Fibroblast of pulmonary artery (primary cell): ENCODE measurements at regions not wholly inside any gene's neighbourhood (a gene's known extent, or its start where the extent isn't known, plus 50 kb on each side); places are given as distances from the start of the nearest gene placed in this dataset.
A peak's percentile ranks its signal among the peaks of the same experiment; 100 is the strongest.

Experiments used
- DNase-seq: peaks from one replicate; pipeline ENCODE4 v3.0.0-alpha.2; 2010; ENCODE audit warnings: low read depth
- H3K4me3 ChIP-seq: replicated peaks from 2 replicates; pipeline ENCODE4 v1.5.1; 2011; ENCODE audit warnings: low read depth, mild to moderate bottlenecking, control low read depth, low read length, moderate library complexity
- TF ChIP-seq, protein P1 (sequence below): IDR thresholded peaks from 2 replicates; pipeline ENCODE4 v1.5.1; 2011; ENCODE audit warnings: mild to moderate bottlenecking, control low read depth, low read length, inconsistent platforms; ENCODE audit errors: missing control alignments

DNA sequence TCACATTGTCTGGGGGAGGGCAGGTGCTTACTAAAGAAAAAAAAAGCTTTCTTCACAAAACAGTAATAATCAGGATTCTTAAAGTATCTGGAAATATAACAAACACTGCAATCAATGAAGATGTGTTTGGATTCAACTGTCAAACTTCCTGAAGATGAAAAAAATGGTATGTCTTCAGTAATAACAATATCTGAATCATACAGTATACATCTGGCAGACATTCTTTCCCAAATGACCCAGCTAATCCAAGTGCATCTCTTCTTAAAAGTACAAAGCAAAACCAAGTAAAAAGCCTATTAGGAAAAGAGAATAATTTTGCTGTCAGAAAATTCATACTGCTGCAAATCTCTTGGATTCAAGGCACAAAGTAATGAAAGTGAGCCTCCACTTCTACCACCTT, 145.0 kb upstream of the MCTP2 start:
- no peak overlapping the region for H3K4me3 ChIP-seq
- DNase-seq, result no peak
- TF ChIP-seq, protein P1, sequence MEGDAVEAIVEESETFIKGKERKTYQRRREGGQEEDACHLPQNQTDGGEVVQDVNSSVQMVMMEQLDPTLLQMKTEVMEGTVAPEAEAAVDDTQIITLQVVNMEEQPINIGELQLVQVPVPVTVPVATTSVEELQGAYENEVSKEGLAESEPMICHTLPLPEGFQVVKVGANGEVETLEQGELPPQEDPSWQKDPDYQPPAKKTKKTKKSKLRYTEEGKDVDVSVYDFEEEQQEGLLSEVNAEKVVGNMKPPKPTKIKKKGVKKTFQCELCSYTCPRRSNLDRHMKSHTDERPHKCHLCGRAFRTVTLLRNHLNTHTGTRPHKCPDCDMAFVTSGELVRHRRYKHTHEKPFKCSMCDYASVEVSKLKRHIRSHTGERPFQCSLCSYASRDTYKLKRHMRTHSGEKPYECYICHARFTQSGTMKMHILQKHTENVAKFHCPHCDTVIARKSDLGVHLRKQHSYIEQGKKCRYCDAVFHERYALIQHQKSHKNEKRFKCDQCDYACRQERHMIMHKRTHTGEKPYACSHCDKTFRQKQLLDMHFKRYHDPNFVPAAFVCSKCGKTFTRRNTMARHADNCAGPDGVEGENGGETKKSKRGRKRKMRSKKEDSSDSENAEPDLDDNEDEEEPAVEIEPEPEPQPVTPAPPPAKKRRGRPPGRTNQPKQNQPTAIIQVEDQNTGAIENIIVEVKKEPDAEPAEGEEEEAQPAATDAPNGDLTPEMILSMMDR, result no peak

DNA sequence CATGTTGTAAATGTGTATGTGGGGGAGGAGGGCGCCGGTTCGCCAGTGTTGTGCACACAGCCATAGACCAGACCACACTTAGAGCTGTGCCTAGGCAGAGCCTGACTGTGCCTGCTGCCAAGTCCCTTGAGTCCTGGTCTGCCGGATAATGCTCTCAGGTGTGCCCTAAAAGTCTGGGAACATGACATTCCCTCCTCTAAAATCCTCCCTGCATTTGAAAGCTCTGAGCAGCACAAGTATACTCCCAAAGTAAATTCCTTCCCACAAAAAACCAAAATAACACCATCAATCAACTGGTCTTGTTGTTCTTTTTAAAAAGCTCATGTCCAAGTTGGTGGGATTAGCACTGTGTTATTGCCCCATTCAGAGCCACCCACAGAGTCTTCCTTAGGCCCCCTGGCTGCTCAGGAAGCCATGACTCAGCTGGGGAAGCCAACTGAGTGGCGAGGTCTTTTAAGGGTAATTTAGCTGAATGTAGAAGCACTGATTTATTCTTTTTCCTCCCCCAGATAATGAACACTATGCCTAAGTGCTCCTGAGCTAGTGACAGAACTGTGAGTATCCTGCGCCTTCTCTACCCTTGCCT, 147.8 kb upstream of the MCTP2 start:
- H3K4me3 ChIP-seq, result no peak overlapping the region
- TF ChIP-seq, protein P1, result no peak

DNA sequence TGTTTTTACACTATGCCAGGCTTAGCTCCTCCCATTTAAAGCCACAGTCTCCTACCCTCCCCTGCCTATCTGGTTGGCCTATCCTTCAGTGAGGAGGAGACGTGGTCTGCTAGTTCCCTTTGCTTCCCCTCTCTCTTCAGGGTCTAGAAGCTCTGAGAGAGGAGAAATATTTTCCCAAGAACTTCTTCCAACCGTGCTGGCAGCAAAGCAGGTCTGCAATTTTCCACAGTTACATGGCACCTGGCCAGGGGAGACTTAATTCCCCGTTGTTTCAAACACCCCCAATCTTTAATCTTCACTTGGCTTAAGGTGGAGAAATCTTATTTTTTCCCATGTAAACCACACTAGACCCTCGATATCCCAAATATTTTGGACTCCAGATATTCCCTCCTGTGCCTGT, 149.5 kb upstream of the MCTP2 start:
- no peak for DNase-seq
- H3K4me3 ChIP-seq, result no peak overlapping the region
- TF ChIP-seq, protein P1, result no peak

More for the DNA sequence above, 147.8 kb upstream of the MCTP2 start:
- DNase-seq, result peak; percentile 59

DNA sequence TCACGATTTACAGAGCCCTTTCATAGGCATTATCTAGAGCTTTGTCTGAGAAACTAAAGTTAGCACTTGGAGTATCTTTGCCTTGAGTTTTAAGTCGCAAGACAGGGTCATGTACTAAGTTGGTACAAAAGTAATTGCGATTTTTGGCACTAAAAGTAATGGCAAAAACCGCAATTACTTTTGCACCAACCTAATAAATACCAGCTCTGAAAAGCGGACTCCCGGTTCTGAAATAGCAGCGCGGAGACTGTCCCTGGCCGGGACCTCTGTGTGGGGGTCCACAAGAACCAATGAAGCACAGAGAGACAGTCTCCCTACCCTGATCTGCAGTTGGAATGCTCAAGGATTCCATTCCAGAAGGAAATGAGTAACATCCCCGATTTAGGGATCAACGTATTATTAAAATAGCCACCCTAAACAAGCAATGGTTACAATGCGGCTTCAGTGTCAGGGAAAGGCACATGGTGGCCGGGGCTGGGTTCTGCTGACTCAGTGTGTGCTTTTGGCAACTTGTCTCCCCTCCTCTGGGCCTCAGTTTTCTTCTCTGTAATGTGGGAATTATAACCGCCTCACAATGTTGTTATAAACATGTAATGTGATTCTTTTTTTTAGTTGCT, 150.3 kb upstream of the MCTP2 start:
- no peak for DNase-seq
- H3K4me3 ChIP-seq, result no peak overlapping the region
- TF ChIP-seq, protein P1, result no peak

DNA sequence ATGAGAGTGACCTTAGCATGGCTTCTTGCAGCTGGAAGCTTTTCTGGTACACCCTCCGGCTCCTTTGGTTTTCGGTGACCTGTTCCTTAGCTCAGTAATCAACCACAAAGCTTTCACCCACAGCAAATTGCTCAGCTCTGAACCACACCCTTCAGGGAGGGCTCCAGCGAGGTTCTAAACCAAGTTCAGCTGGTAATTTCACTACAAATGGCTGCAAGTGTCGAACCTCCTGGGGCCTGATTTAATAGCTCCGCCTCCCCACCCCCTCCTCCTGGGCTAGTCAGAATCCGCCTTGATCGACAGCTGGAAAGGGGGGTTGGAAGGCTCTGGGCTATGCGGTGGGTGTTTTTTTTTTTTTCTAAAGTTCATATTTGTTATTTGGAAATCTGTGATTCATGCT, 150.9 kb upstream of the MCTP2 start:
- DNase-seq, result no peak
- TF ChIP-seq, protein P1, result no peak
- no peak overlapping the region for H3K4me3 ChIP-seq

DNA sequence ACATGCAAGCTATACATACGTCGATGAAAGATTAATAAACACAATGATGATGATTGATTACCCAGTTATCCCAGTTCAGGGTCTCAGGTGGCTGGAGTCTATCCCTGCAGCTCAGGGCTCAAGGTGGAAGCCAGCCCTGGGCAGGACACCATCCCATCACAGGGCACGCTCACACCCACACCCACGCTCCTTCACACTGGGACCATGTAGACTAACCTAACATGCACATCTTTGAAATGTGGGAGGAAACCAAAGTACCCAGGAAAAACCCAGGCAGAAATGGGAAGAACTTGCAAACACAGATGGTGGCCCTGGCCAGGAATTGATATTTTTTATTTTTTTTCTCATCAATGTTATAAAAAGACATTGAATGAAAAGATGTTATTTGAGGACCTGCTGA, 151.4 kb upstream of the MCTP2 start:
- H3K4me3 ChIP-seq, result no peak overlapping the region
- no peak for DNase-seq
- TF ChIP-seq, protein P1, result no peak

DNA sequence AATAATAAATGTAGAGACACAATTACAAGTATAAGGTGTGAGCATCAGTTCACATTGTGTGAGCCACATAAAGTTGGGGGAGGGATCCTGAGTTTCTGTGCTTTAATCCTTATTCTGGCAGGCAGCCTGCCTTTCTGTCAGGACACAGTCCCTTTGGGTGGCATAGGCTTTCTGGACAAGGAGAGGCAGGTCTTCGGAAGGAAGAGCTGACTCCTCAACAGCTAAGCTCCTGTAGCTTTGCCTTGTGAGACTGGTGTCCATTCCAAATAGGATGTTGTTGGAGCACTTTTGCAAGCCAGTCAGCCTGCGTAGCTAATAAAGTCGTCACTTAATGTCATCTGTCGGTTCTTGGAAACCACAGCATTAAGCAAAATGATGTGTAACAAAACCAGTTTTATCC, 151.9 kb upstream of the MCTP2 start:
- no peak for DNase-seq
- TF ChIP-seq, protein P1, result no peak
- no peak overlapping the region for H3K4me3 ChIP-seq
